A172 (cell line): ENCODE measurements at regions not wholly inside any gene's neighbourhood (a gene's known extent, or its start where the extent isn't known, plus 50 kb on each side); places are given as distances from the start of the nearest gene placed in this dataset.
"Not testable (repeated sequence)": the region's sequence is repeated elsewhere in the genome, so short reads cannot be mapped to it uniquely, and the experiment has no call there.

Experiments
- DNase-seq: peaks from one replicate; pipeline ENCODE4 v3.0.0-alpha.2; 2015; ENCODE audit warnings: low spot score

- no peak for DNase-seq
Observed at GRCh38 chr4:171002246-171002645, 811.0 kb upstream of the GALNTL6 start.

- DNase-seq: peak; percentile 53
Observed at GRCh38 chr4:170990989-170991589, 822.1 kb upstream of the GALNTL6 start.

- DNase-seq: no peak
Observed at GRCh38 chr4:170988446-170988845, 824.8 kb upstream of the GALNTL6 start.

- peak; percentile 68 for DNase-seq
Observed at GRCh38 chr4:170979736-170980135, 833.5 kb upstream of the GALNTL6 start.

GRCh38 chr4:170978990-170979389 is 834.2 kb upstream of the GALNTL6 start:
- DNase-seq: peak; percentile 6

- DNase-seq: no peak
Observed at GRCh38 chr4:170949084-170949483, 859.3 kb upstream of the AADAT start.

GRCh38 chr4:170940043-170940724 is 850.4 kb upstream of the AADAT start:
- no peak for DNase-seq

GRCh38 chr4:170938588-170938987 is 848.8 kb upstream of the AADAT start:
- DNase-seq: no peak

- peak; percentile 16 for DNase-seq
Observed at GRCh38 chr4:170931321-170931720, 841.6 kb upstream of the AADAT start.

GRCh38 chr4:170888660-170889059 is 798.9 kb upstream of the AADAT start:
- DNase-seq: no peak

GRCh38 chr4:170887396-170887795 is 797.6 kb upstream of the AADAT start:
- peak; percentile 2 for DNase-seq

- no peak for DNase-seq
Observed at GRCh38 chr4:170884969-170885570, 795.3 kb upstream of the AADAT start.

GRCh38 chr4:170881646-170882045 is 791.9 kb upstream of the AADAT start:
- DNase-seq: not testable (repeated sequence)

- DNase-seq: peak; percentile 6
Observed at GRCh38 chr4:170875868-170876267, 786.1 kb upstream of the AADAT start.

- DNase-seq: peak; percentile 23
Observed at GRCh38 chr4:170872794-170873193, 783.0 kb upstream of the AADAT start.

GRCh38 chr4:170868170-170868569 is 778.4 kb upstream of the AADAT start:
- DNase-seq: peak; percentile 46

- no peak for DNase-seq
Observed at GRCh38 chr4:170854097-170854496, 764.3 kb upstream of the AADAT start.

GRCh38 chr4:170853422-170854021 is 763.8 kb upstream of the AADAT start:
- peak; percentile 57 for DNase-seq

GRCh38 chr4:170849969-170850368 is 760.2 kb upstream of the AADAT start:
- peak; percentile 2 for DNase-seq

GRCh38 chr4:170827562-170828274 is 738.0 kb upstream of the AADAT start:
- DNase-seq: no peak

- DNase-seq: no peak
Observed at GRCh38 chr4:170818786-170819185, 729.0 kb upstream of the AADAT start.

- DNase-seq: no peak
Observed at GRCh38 chr4:170805352-170805751, 715.6 kb upstream of the AADAT start.
